Peyer's patch (tissue), 4 donors: ENCODE measurements at regions not wholly inside any gene's neighbourhood (a gene's known extent, or its start where the extent isn't known, plus 50 kb on each side); places are given as distances from the start of the nearest gene placed in this dataset.

Source experiments
- CTCF ChIP-seq, 6 experiments: fragments of 450-650 bp in 4 of 6; fragments of 200-600 bp in 2 of 6; sonication (generic) in 1 of 6; IDR thresholded peaks; one replicate each; pipeline ENCODE4 v1.5.1; 2017 to 2019; ENCODE audit warnings: antibody characterized with exemption in 6 of 6, mild to moderate bottlenecking in 3 of 6, moderate library complexity in 1 of 6
- POLR2A ChIP-seq, 2 donors: fragments of 450-650 bp; IDR thresholded peaks; one replicate each; pipeline ENCODE4 v1.5.1; 2017; ENCODE audit warnings: antibody characterized with exemption in 2 of 2, mild to moderate bottlenecking in 2 of 2, moderate library complexity in 2 of 2

GRCh38 chr14:71534506-71534905 is 397.7 kb upstream of the RGS6 start:
- TF ChIP-seq CTCF (IDR thresholded peaks at IDR 0.05) (no peak), POLR2A (IDR thresholded peaks at IDR 0.05) (no peak)
